ENCODE measurements at regions not wholly inside any gene's neighbourhood (a gene's known extent, or its start where the extent isn't known, plus 50 kb on each side); places are given as distances from the start of the nearest gene placed in this dataset.

DNA sequence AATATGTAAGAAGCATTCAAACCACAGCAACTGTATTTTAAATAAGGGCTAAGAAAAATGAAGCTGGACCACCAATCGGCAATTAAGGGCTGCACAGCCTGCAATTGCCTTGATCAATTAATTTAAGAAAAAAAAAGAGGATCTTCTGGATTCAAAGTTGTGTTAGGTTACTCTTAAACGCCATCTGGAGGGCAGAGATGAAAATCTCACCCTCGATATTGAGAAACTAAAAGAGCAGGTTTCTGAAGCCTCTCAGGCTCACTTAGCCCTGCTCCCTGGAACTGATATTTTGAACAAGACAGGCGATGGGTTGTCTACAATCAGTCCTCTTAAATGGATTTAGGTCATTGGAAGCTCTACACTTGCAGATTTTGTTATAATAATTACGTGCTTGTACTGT lies 579.4 kb downstream of the GRXCR1 start:
- Mint-ChIP-seq H3K27ac (no peak overlapping the region), H3K9me3 (peaks cover 83% of the 10 kb centered on the region), H3K27me3 (ENCODE audit: insufficient read depth, low read depth, poor library complexity) (peaks cover 6% of the 10 kb centered on the region), H3K4me1 (no peaks in the 10 kb centered on the region), H3K36me3 (ENCODE audit: low read depth) (peaks cover 58% of the 10 kb centered on the region), H3K4me3 (no peak overlapping the region)
- Histone ChIP-seq H3K27ac (ENCODE audit: low read depth) (no peak overlapping the region), H3K27me3 (ENCODE audit: insufficient read depth) (no peaks in the 10 kb centered on the region), H2AFZ (no peak overlapping the region), H4K20me1 (replicated peaks; ENCODE audit: insufficient read depth) (no peaks in the 10 kb centered on the region), H3K4me1 (ENCODE audit: insufficient read depth) (no peaks in the 10 kb centered on the region), H3K4me2 (no peak overlapping the region), H3K9me2 (ENCODE audit: insufficient read depth) (peaks cover 9% of the 10 kb centered on the region; the same call in 1 of the 2 replicates), H3K36me3 (ENCODE audit: insufficient read depth) (peaks cover 17% of the 10 kb centered on the region), H3F3A (replicated peaks; ENCODE audit: low read depth) (no peaks in the 10 kb centered on the region), H3K4me3 (no peak overlapping the region), H3K79me2 (replicated peaks; ENCODE audit: insufficient read depth) (no peaks in the 10 kb centered on the region)
- ATAC-seq = no peak
- no peak for TF ChIP-seq STAT1 (IDR thresholded peaks at IDR 0.05; ENCODE audit: unreplicated experiment)
- TF ChIP-seq, protein P1, sequence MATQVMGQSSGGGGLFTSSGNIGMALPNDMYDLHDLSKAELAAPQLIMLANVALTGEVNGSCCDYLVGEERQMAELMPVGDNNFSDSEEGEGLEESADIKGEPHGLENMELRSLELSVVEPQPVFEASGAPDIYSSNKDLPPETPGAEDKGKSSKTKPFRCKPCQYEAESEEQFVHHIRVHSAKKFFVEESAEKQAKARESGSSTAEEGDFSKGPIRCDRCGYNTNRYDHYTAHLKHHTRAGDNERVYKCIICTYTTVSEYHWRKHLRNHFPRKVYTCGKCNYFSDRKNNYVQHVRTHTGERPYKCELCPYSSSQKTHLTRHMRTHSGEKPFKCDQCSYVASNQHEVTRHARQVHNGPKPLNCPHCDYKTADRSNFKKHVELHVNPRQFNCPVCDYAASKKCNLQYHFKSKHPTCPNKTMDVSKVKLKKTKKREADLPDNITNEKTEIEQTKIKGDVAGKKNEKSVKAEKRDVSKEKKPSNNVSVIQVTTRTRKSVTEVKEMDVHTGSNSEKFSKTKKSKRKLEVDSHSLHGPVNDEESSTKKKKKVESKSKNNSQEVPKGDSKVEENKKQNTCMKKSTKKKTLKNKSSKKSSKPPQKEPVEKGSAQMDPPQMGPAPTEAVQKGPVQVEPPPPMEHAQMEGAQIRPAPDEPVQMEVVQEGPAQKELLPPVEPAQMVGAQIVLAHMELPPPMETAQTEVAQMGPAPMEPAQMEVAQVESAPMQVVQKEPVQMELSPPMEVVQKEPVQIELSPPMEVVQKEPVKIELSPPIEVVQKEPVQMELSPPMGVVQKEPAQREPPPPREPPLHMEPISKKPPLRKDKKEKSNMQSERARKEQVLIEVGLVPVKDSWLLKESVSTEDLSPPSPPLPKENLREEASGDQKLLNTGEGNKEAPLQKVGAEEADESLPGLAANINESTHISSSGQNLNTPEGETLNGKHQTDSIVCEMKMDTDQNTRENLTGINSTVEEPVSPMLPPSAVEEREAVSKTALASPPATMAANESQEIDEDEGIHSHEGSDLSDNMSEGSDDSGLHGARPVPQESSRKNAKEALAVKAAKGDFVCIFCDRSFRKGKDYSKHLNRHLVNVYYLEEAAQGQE (IDR thresholded peaks at IDR 0.05; ENCODE audit: unreplicated experiment) = no peak
- TF ChIP-seq, protein P2, sequence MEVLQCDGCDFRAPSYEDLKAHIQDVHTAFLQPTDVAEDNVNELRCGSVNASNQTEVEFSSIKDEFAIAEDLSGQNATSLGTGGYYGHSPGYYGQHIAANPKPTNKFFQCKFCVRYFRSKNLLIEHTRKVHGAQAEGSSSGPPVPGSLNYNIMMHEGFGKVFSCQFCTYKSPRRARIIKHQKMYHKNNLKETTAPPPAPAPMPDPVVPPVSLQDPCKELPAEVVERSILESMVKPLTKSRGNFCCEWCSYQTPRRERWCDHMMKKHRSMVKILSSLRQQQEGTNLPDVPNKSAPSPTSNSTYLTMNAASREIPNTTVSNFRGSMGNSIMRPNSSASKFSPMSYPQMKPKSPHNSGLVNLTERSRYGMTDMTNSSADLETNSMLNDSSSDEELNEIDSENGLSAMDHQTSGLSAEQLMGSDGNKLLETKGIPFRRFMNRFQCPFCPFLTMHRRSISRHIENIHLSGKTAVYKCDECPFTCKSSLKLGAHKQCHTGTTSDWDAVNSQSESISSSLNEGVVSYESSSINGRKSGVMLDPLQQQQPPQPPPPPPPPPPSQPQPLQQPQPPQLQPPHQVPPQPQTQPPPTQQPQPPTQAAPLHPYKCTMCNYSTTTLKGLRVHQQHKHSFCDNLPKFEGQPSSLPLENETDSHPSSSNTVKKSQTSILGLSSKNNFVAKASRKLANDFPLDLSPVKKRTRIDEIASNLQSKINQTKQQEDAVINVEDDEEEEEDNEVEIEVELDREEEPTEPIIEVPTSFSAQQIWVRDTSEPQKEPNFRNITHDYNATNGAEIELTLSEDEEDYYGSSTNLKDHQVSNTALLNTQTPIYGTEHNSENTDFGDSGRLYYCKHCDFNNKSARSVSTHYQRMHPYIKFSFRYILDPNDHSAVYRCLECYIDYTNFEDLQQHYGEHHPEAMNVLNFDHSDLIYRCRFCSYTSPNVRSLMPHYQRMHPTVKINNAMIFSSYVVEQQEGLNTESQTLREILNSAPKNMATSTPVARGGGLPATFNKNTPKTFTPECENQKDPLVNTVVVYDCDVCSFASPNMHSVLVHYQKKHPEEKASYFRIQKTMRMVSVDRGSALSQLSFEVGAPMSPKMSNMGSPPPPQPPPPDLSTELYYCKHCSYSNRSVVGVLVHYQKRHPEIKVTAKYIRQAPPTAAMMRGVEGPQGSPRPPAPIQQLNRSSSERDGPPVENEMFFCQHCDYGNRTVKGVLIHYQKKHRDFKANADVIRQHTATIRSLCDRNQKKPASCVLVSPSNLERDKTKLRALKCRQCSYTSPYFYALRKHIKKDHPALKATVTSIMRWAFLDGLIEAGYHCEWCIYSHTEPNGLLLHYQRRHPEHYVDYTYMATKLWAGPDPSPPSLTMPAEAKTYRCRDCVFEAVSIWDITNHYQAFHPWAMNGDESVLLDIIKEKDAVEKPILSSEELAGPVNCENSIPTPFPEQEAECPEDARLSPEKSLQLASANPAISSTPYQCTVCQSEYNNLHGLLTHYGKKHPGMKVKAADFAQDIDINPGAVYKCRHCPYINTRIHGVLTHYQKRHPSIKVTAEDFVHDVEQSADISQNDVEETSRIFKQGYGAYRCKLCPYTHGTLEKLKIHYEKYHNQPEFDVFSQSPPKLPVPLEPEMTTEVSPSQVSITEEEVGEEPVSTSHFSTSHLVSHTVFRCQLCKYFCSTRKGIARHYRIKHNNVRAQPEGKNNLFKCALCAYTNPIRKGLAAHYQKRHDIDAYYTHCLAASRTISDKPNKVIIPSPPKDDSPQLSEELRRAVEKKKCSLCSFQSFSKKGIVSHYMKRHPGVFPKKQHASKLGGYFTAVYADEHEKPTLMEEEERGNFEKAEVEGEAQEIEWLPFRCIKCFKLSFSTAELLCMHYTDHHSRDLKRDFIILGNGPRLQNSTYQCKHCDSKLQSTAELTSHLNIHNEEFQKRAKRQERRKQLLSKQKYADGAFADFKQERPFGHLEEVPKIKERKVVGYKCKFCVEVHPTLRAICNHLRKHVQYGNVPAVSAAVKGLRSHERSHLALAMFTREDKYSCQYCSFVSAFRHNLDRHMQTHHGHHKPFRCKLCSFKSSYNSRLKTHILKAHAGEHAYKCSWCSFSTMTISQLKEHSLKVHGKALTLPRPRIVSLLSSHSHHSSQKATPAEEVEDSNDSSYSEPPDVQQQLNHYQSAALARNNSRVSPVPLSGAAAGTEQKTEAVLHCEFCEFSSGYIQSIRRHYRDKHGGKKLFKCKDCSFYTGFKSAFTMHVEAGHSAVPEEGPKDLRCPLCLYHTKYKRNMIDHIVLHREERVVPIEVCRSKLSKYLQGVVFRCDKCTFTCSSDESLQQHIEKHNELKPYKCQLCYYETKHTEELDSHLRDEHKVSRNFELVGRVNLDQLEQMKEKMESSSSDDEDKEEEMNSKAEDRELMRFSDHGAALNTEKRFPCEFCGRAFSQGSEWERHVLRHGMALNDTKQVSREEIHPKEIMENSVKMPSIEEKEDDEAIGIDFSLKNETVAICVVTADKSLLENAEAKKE (CRISPR knock-in tag; IDR thresholded peaks at IDR 0.05) = no peak
- TF ChIP-seq, protein P3, sequence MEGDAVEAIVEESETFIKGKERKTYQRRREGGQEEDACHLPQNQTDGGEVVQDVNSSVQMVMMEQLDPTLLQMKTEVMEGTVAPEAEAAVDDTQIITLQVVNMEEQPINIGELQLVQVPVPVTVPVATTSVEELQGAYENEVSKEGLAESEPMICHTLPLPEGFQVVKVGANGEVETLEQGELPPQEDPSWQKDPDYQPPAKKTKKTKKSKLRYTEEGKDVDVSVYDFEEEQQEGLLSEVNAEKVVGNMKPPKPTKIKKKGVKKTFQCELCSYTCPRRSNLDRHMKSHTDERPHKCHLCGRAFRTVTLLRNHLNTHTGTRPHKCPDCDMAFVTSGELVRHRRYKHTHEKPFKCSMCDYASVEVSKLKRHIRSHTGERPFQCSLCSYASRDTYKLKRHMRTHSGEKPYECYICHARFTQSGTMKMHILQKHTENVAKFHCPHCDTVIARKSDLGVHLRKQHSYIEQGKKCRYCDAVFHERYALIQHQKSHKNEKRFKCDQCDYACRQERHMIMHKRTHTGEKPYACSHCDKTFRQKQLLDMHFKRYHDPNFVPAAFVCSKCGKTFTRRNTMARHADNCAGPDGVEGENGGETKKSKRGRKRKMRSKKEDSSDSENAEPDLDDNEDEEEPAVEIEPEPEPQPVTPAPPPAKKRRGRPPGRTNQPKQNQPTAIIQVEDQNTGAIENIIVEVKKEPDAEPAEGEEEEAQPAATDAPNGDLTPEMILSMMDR (conservative IDR thresholded peaks at IDR 0.05; ENCODE audit: low read depth in 2 of 2) = peak; percentile 44 to 46
- TF ChIP-seq JUNB (IDR thresholded peaks at IDR 0.05; ENCODE audit: unreplicated experiment) = no peak
- no peak for TF ChIP-seq EZH2phosphoT487 (IDR thresholded peaks at IDR 0.05; ENCODE audit: unreplicated experiment)
- no peak for TF ChIP-seq ZNF331 (CRISPR knock-in tag; IDR thresholded peaks at IDR 0.05; ENCODE audit: low read depth)
- peak; percentile 39 for DNase-seq (ENCODE audit: low spot score)

Data from GM23338 (cell line).